ENCODE measurements at regions not wholly inside any gene's neighbourhood (a gene's known extent, or its start where the extent isn't known, plus 50 kb on each side); places are given as distances from the start of the nearest gene placed in this dataset.

DNA sequence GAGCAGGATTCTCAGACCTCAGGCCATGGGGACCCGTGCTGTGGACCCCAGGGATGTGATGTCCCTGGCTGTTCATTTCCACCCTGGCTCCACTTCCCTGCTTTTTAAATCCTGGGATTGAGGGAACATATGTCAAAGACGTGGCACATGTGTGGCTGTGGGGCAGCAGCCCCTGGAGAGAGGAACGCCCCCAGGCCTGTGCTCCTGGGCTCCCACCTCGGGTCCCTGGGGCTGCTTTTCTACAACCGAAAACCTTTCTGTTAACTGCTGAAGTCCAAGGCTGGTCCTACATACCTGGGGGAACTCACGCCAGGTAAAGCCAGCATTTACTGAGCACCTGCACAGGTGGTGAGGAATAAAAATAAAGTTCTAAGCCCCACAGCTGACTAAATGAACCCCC, 102.3 kb upstream of the FRMD1 start:
- Histone ChIP-seq H3K36me3 (replicated peaks in 1 of 2; ENCODE audit: insufficient read depth in 1 of 2, low read depth in 2 of 2) (no peaks in the 10 kb centered on the region), H3K4me3 (no peak overlapping the region), H3K27me3 (no peaks in the 10 kb centered on the region), H3K27ac (no peak overlapping the region), H3K9me3 (no peaks in the 10 kb centered on the region), H3K4me1 (no peaks in the 10 kb centered on the region)
- TF ChIP-seq CTCF (IDR thresholded peaks at IDR 0.05) (no peak), POLR2A (IDR thresholded peaks at IDR 0.05) (no peak)
- WGBS, 2 donors = 76 to 92% methylated on average over 2 to 6 of the region's 6 CpGs
- intact Hi-C loops (cut with DNase I) = no loop called here
- DNase-seq (no peak), ATAC-seq (no peak)

GRCh38 chr6:168180548-168181011, 101.6 kb upstream of the FRMD1 start:
- H3K27me3 ChIP-seq = no peaks in the 10 kb centered on the region
- no peaks in the 10 kb centered on the region for H3K4me1 ChIP-seq
- no peaks in the 10 kb centered on the region for H3K36me3 ChIP-seq (replicated peaks in 1 of 2; ENCODE audit: insufficient read depth in 1 of 2, low read depth in 2 of 2)
- TF ChIP-seq CTCF (IDR thresholded peaks at IDR 0.05) = no peak
- no peak for TF ChIP-seq POLR2A (IDR thresholded peaks at IDR 0.05)
- no peak overlapping the region for H3K27ac ChIP-seq
- H3K4me3 ChIP-seq = no peak overlapping the region
- no peak for ATAC-seq
- intact Hi-C loops (cut with DNase I) = no loop called here
- 79 to 84% methylated on average over 19 of the region's 19 CpGs for WGBS, 2 donors
- peak in 1 of 4 donors; percentile 38 for DNase-seq
- no peaks in the 10 kb centered on the region for H3K9me3 ChIP-seq

DNA sequence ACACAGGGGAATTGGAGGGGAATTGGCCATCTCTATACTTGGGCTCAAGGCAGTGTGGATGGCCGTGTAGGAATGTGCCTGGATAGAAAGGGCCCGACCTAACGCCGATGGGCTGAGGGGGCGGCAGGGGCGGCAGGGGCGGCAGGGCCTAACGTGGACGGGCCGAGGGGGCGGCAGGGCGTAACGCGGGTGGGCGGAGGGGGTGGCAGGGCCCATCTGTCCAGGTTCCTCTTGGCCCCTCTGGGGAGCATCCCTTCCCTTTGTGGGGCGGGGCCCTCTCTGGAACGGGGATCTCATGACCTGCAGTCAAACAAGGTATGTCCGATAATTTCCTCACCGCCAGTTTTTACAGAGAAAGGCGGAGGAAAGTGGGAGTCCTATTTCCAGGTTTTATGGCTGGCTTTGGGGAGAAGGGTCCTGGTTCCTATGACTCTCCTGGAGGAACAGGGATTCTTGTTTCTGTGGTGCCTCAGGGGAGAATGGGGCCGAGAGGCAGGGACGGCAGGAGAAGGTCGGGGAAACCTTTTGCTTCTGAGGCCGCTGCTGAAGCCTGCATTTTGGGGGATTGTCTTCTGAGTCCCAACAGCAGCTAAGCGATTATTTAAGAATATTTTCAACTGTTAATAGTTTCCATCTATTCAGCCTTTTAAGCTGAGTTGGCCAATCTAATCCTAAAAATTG, 100.8 kb upstream of the FRMD1 start:
- DNase-seq = no peak
- no peak overlapping the region for H3K27ac ChIP-seq
- TF ChIP-seq POLR2A (IDR thresholded peaks at IDR 0.05) (no peak), CTCF (IDR thresholded peaks at IDR 0.05) (no peak)
- no peak for ATAC-seq
- intact Hi-C loops (cut with DNase I) = no loop called here
- H3K4me1 ChIP-seq = no peaks in the 10 kb centered on the region
- no peaks in the 10 kb centered on the region for H3K27me3 ChIP-seq
- H3K9me3 ChIP-seq = no peaks in the 10 kb centered on the region
- 92% methylated on average over 25 of the region's 25 CpGs for WGBS, 2 donors
- H3K36me3 ChIP-seq (replicated peaks in 1 of 2; ENCODE audit: insufficient read depth in 1 of 2, low read depth in 2 of 2) = no peaks in the 10 kb centered on the region
- no peak overlapping the region for H3K4me3 ChIP-seq

DNA sequence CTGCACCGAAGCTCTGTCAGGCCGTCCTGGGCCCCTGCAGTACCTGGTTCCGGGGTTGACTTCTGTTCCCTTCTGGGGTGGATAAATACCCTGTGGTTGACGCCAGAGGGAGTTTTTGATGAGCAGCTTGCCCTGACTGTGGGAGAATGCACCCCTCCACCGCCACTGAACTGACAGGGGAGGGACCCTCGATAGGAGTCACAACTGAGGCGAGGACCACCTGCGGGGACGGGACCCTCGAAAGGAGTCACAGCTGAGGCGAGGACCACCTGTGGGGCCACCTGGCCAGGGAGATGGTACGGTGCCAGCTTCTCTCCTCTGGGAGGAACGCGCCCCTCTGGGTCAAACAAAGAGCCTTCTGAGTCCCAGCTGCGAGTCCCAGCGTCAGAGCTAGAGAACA, 100.1 kb upstream of the FRMD1 start:
- 84 to 88% methylated on average over 7 to 16 of the region's 16 CpGs for WGBS, 2 donors
- intact Hi-C loops (cut with DNase I) = no loop called here
- no peak for ATAC-seq

More for the DNA sequence above, 100.1 kb upstream of the FRMD1 start:
- no peaks in the 10 kb centered on the region for H3K4me1 ChIP-seq
- TF ChIP-seq CTCF (IDR thresholded peaks at IDR 0.05) (no peak), POLR2A (IDR thresholded peaks at IDR 0.05) (no peak)
- no peak overlapping the region for H3K27ac ChIP-seq
- H3K36me3 ChIP-seq (replicated peaks in 1 of 2; ENCODE audit: insufficient read depth in 1 of 2, low read depth in 2 of 2) = no peaks in the 10 kb centered on the region
- no peak overlapping the region for H3K4me3 ChIP-seq
- no peaks in the 10 kb centered on the region for H3K27me3 ChIP-seq
- no peaks in the 10 kb centered on the region for H3K9me3 ChIP-seq
- DNase-seq = no peak

Data from body of pancreas (tissue), 4 donors.